ENCODE measurements at regions not wholly inside any gene's neighbourhood (a gene's known extent, or its start where the extent isn't known, plus 50 kb on each side); places are given as distances from the start of the nearest gene placed in this dataset.

- no peak for TF ChIP-seq CTCF (conservative IDR thresholded peaks at IDR 0.05; ENCODE audit: low read depth, low read length)
- no peak for TF ChIP-seq EZH2 (IDR thresholded peaks at IDR 0.05; ENCODE audit: low read length, unreplicated experiment)
Observed at GRCh38 chr2:228658998-228659397, 477.5 kb upstream of the SPHKAP start.
